ENCODE measurements at regions not wholly inside any gene's neighbourhood (a gene's known extent, or its start where the extent isn't known, plus 50 kb on each side); places are given as distances from the start of the nearest gene placed in this dataset.

- TF ChIP-seq TCF12 (IDR thresholded peaks at IDR 0.05; ENCODE audit: low read depth, low read length) (no peak), TAF1 (IDR thresholded peaks at IDR 0.05; ENCODE audit: low read depth, low read length) (no peak), HDAC2 (IDR thresholded peaks at IDR 0.05; ENCODE audit: borderline replicate concordance in 1 of 2, low read depth in 2 of 2, low read length in 2 of 2) (no peak), BCL11A (IDR thresholded peaks at IDR 0.05; ENCODE audit: low read depth in 2 of 2, low read length in 2 of 2) (no peak), JUND (IDR thresholded peaks at IDR 0.05; ENCODE audit: low read length) (no peak), CEBPB (IDR thresholded peaks at IDR 0.05; ENCODE audit: low read depth, low read length) (no peak)
Measured at GRCh38 chr2:240355001-240355891, 80.2 kb upstream of the GPC1 start (continued).

Measured in H1 (cell line).